Neural cell (in vitro differentiated cells): ENCODE measurements at regions not wholly inside any gene's neighbourhood (a gene's known extent, or its start where the extent isn't known, plus 50 kb on each side); places are given as distances from the start of the nearest gene placed in this dataset.

ENCODE experiments used
- MXI1 ChIP-seq: fragments of 450-650 bp; conservative IDR thresholded peaks from 2 replicates; pipeline ENCODE4 v1.6.1; 2014; ENCODE audit warnings: antibody characterized with exemption, mild to moderate bottlenecking; ENCODE audit not compliant: poor library complexity, severe bottlenecking
- POLR2AphosphoS5 ChIP-seq: IDR thresholded peaks from 2 replicates; pipeline ENCODE4 v1.6.1; 2012
- RAD21 ChIP-seq: fragments of 450-650 bp; conservative IDR thresholded peaks from 2 replicates; pipeline ENCODE4 v1.6.1; 2014; ENCODE audit warnings: antibody characterized with exemption, mild to moderate bottlenecking, moderate library complexity
- TF ChIP-seq, protein P1 (sequence below): fragments of 450-650 bp; IDR thresholded peaks from 2 replicates; pipeline ENCODE4 v1.5.1; 2014; ENCODE audit warnings: antibody characterized with exemption, mild to moderate bottlenecking, moderate library complexity; ENCODE audit not compliant: poor library complexity, severe bottlenecking

DNA sequence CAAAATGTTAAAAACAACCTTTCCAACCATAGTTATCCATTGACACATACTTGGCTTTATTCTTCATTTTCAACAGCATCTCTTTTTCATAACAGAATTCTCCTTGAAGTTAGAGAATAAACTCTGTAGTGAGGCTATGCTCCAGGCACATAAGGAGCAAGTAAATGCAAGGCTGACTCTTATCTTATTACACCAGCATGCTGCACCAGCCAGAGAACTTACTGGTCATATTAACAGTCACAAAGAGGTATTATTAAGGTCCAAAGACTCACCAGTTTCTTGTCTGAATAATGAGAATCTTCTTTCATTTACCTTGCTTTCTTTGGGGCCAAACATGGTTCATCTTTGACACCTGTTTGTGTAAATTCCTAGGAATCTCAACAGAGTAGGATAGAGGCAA, 71.3 kb upstream of the IVNS1ABP start:
- TF ChIP-seq, protein P1, sequence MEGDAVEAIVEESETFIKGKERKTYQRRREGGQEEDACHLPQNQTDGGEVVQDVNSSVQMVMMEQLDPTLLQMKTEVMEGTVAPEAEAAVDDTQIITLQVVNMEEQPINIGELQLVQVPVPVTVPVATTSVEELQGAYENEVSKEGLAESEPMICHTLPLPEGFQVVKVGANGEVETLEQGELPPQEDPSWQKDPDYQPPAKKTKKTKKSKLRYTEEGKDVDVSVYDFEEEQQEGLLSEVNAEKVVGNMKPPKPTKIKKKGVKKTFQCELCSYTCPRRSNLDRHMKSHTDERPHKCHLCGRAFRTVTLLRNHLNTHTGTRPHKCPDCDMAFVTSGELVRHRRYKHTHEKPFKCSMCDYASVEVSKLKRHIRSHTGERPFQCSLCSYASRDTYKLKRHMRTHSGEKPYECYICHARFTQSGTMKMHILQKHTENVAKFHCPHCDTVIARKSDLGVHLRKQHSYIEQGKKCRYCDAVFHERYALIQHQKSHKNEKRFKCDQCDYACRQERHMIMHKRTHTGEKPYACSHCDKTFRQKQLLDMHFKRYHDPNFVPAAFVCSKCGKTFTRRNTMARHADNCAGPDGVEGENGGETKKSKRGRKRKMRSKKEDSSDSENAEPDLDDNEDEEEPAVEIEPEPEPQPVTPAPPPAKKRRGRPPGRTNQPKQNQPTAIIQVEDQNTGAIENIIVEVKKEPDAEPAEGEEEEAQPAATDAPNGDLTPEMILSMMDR = no peak
- TF ChIP-seq RAD21 (no peak), POLR2AphosphoS5 (no peak), MXI1 (no peak)
